Activated gamma-delta T cell (primary cell): ENCODE measurements at regions not wholly inside any gene's neighbourhood (a gene's known extent, or its start where the extent isn't known, plus 50 kb on each side); places are given as distances from the start of the nearest gene placed in this dataset.

Experiments
- DNase-seq: peaks from one replicate; lab custom pipeline; 2025; lab: John Stamatoyannopoulos, UW

DNA sequence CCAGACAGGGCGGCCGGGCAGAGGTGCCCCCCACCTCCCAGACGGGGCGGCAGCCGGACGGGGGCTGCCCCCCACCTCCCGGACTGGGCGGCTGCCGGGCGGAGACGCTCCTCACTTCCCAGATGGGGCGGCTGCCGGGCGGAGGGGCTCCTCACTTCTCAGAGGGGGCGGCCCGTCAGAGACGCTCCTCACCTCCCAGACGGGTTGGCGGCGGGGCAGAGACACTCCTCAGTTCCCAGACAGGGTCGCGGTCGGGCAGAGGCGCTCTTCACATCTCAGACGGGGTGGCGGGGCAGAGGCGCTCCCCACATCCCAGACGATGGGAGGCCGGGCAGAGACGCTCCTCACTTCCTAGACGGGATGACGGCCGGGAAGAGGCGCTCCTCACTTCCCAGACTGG is 68.5 kb upstream of the GPC4 start:
- DNase-seq, result peak; percentile 2

DNA sequence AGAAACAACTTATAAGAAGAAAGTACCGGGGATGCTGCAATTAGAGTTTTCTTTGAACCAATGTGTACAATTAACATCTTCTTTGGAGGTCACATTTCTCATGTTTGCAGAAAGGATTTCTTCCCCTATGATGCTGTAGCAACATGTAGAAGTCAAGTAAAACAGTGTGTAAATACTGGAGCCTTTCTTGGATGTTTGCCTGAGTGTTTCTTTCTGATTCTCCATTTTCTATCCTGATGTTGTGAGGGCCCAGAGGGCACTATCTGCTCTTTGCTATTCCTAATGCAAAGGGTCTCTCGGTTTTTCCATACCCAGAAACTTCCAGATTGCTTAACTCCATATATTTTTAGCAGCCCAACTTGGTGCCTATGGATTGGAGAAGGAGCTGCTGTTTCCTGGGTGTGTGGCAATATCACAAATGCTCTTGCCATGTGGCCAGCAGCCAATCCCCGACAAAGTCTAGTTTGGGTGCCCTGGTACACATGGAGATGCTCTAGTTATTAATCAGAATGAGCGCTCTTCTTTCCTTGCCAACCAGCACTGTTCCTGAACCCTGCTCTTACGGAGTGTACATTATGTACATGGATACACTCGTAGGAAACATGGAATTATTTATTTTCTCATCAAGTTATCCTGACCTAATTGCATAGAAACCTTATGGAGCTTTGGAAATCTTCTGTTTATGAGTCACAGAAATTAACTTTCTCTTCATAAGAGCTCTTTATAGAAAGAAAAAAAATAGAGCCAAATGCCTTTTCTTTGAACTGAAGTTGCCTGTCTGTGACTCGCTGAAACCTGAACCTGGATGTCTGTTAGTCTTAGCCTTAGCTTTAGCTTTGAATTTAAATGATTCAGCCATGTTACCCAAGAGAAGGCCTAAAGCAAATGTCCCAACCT is 67.0 kb upstream of the GPC4 start:
- DNase-seq, result no peak

GRCh38 chrX:133477986-133478385 is 62.7 kb upstream of the GPC4 start:
- no peak for DNase-seq

GRCh38 chrX:133475953-133476352 is 60.7 kb upstream of the GPC4 start:
- no peak for DNase-seq

- DNase-seq, result no peak
These were observed 60.2 kb upstream of the GPC4 start for GRCh38 chrX:133475521-133475920.

GRCh38 chrX:133474574-133474973 is 59.3 kb upstream of the GPC4 start:
- DNase-seq, result no peak

- no peak for DNase-seq
These were observed 58.2 kb upstream of the GPC4 start for GRCh38 chrX:133473451-133473850.

GRCh38 chrX:133468051-133468450 is 52.8 kb upstream of the GPC4 start:
- no peak for DNase-seq

- DNase-seq, result no peak
These were observed 50.0 kb upstream of the GPC4 start for GRCh38 chrX:133465254-133465653.
